K562 (cell line): ENCODE measurements at regions not wholly inside any gene's neighbourhood (a gene's known extent, or its start where the extent isn't known, plus 50 kb on each side); places are given as distances from the start of the nearest gene placed in this dataset.

Experiments used
- ATAC-seq: fragments of 200-7000 bp; cut with Tn5 transposase; 3 replicates; pipeline ENCODE4 v1.9.1; 2020; ENCODE audit warnings: moderate library complexity
- BruUV-seq: library from RNA; stranded (reverse); fragments of 400-500 nt; replicated peaks from 2 replicates; lab custom pipeline; 2021; lab: Mats Ljungman, UMichigan
- CTCF ChIA-PET: fragments of 300-600 bp; formaldehyde crosslinking; extraction: SDS; loops from one replicate; lab custom pipeline; 2021; ENCODE audit warnings: low intra/inter-chr PET ratio; lab: Yijun Ruan, JAX
- POLR2A ChIA-PET: fragments of 300-600, 350-650 bp; sonication (Branson Sonifier 250); formaldehyde crosslinking; extraction: SDS; loops from one replicate; lab custom pipeline; 2021; ENCODE audit warnings: antibody characterized with exemption, inconsistent platforms; lab: Yijun Ruan, JAX
- DNase-seq, 4 experiments: peaks; one replicate each; pipeline versions ENCODE4 v3.0.0 to v3.0.0-alpha.2; 2011 to 2018; ENCODE audit warnings: low spot score in 3 of 4, mixed read lengths in 3 of 4; ENCODE audit errors: extremely low read depth in 1 of 4
- FAIRE-seq: peaks from 2 replicates; lab custom pipeline; 2011; peaks lifted over from hg19 to GRCh38; lab: Jason Lieb, UNC
- H2AFZ ChIP-seq: 2 replicates; pipeline ENCODE4 v1.6.0; 2011; ENCODE audit warnings: low read depth, low read length, control low read depth, inconsistent platforms
- H3K27ac ChIP-seq: fragments of 200-600 bp; 3 replicates; pipeline ENCODE4 v1.8.0; 2011; ENCODE audit warnings: low read depth, mild to moderate bottlenecking, control low read depth, inconsistent platforms, low read length, moderate library complexity, mixed read lengths; ENCODE audit errors: extremely low read depth
- H3K27me3 ChIP-seq, 2 experiments: fragments of 300-600 bp in 1 of 2; 2 replicates in 1 of 2; 3 replicates in 1 of 2; pipeline versions ENCODE4 v1.6.0 to v1.8.0; 2011; ENCODE audit warnings: inconsistent platforms in 2 of 2, low read length in 2 of 2, mild to moderate bottlenecking in 1 of 2, mixed read lengths in 1 of 2, moderate library complexity in 1 of 2; ENCODE audit not compliant: control insufficient read depth in 2 of 2, insufficient read depth in 2 of 2
- H3K36me3 ChIP-seq: fragments of 300-600 bp; 3 replicates; pipeline ENCODE4 v1.8.0; 2011; ENCODE audit warnings: mild to moderate bottlenecking, low read length, inconsistent platforms; ENCODE audit not compliant: control insufficient read depth, insufficient read depth
- H3K4me1 ChIP-seq, 2 experiments: fragments of 200-600 bp in 1 of 2; replicated peaks in 1 of 2; 2 replicates in 1 of 2; 3 replicates in 1 of 2; pipeline versions ENCODE4 v1.5.1 to v1.8.0; 2011; ENCODE audit warnings: inconsistent platforms in 2 of 2, low read length in 2 of 2, mild to moderate bottlenecking in 1 of 2, mixed read lengths in 1 of 2, moderate library complexity in 1 of 2; ENCODE audit not compliant: control insufficient read depth in 2 of 2, insufficient read depth in 2 of 2
- H3K4me2 ChIP-seq: 2 replicates; pipeline ENCODE4 v1.6.1; 2011; ENCODE audit warnings: low read length, control low read depth, inconsistent platforms, mixed read lengths; ENCODE audit not compliant: insufficient read depth
- H3K4me3 ChIP-seq: fragments of 200-600 bp; sonication (generic), shearing (Covaris generic); 2 replicates; pipeline ENCODE4 v1.5.1; 2016; ENCODE audit warnings: control low read depth, inconsistent platforms
- H3K79me2 ChIP-seq: fragments of 200-600 bp; 3 replicates; pipeline ENCODE4 v1.8.0; 2011; ENCODE audit warnings: low read length, inconsistent platforms; ENCODE audit not compliant: control insufficient read depth, insufficient read depth
- H3K9ac ChIP-seq, 2 experiments: 2 replicates each; pipeline versions ENCODE4 v1.6.0 to v1.6.1; 2011; ENCODE audit warnings: low read depth in 2 of 2, low read length in 2 of 2, control low read depth in 1 of 2, inconsistent platforms in 1 of 2, mild to moderate bottlenecking in 1 of 2, mixed read lengths in 1 of 2; ENCODE audit not compliant: insufficient read depth in 1 of 2
- H3K9me1 ChIP-seq: one replicate; pipeline ENCODE4 v1.6.0; 2011; ENCODE audit warnings: inconsistent platforms, mild to moderate bottlenecking, low read length, moderate library complexity; ENCODE audit not compliant: control insufficient read depth, insufficient read depth
- H3K9me3 ChIP-seq: replicated peaks from 2 replicates; pipeline ENCODE4 v1.5.1; 2011; ENCODE audit warnings: low read depth, low read length, inconsistent platforms; ENCODE audit not compliant: control insufficient read depth, insufficient read depth
- H4K20me1 ChIP-seq: replicated peaks from 2 replicates; pipeline ENCODE4 v1.6.1; 2011; ENCODE audit warnings: low read length, inconsistent platforms, mixed read lengths; ENCODE audit not compliant: control insufficient read depth, insufficient read depth
- DNMT1 ChIP-seq: fragments of 450-650 bp; IDR thresholded peaks from 2 replicates; pipeline ENCODE4 v1.6.1; 2016; ENCODE audit warnings: antibody characterized with exemption, mild to moderate bottlenecking
- EP400 ChIP-seq: fragments of 450-650 bp; IDR thresholded peaks from 2 replicates; pipeline ENCODE4 v1.6.1; 2017; ENCODE audit warnings: antibody characterized with exemption, mild to moderate bottlenecking, moderate library complexity
- HOXB6 ChIP-seq: fragments of 250-450 bp; sonication (Bioruptor Pico); IDR thresholded peaks from 2 replicates; pipeline ENCODE4 v1.5.1; 2022; ENCODE audit warnings: mild to moderate bottlenecking, borderline replicate concordance
- KAT2B ChIP-seq: IDR thresholded peaks from one replicate; pipeline ENCODE4 v1.6.1; 2012; ENCODE audit warnings: low read depth, mild to moderate bottlenecking, control low read depth, inconsistent platforms, low read length, moderate library complexity
- LEF1 ChIP-seq: fragments of 450-650 bp; IDR thresholded peaks from 2 replicates; pipeline ENCODE4 v1.6.1; 2016; ENCODE audit warnings: mild to moderate bottlenecking
- NFIC ChIP-seq: fragments of 450-650 bp; IDR thresholded peaks from 2 replicates; pipeline ENCODE4 v1.6.1; 2017; ENCODE audit warnings: mild to moderate bottlenecking, inconsistent platforms
- OTX1 ChIP-seq: fragments of 450-650 bp; formaldehyde crosslinking; IDR thresholded peaks from 2 replicates; pipeline ENCODE4 v1.4.0; 2022; ENCODE audit warnings: mild to moderate bottlenecking
- PCBP2 ChIP-seq: fragments of 200-400 bp; formaldehyde crosslinking; IDR thresholded peaks from 2 replicates; pipeline ENCODE4 v1.6.1; 2018; ENCODE audit warnings: low read length, low read depth, mild to moderate bottlenecking, moderate library complexity; ENCODE audit not compliant: poor library complexity, severe bottlenecking
- SAP30 ChIP-seq: fragments of 200-600 bp; sonication (generic); IDR thresholded peaks from 2 replicates; pipeline ENCODE4 v1.6.1; 2012; ENCODE audit warnings: borderline replicate concordance, low read depth, mild to moderate bottlenecking, moderate library complexity, low read length, control low read depth, inconsistent platforms; ENCODE audit not compliant: insufficient read depth, poor library complexity, severe bottlenecking
- SIN3A ChIP-seq, 2 experiments: fragments of 150-350 bp in 1 of 2; IDR thresholded peaks; 2 replicates each; pipeline ENCODE4 v1.6.1; 2011 to 2016; ENCODE audit warnings: borderline replicate concordance in 2 of 2, low read depth in 2 of 2, low read length in 2 of 2, mild to moderate bottlenecking in 2 of 2, moderate library complexity in 2 of 2; ENCODE audit not compliant: control insufficient read depth in 1 of 2
- TEAD4 ChIP-seq, 2 experiments: sonication (generic) in 1 of 2; formaldehyde crosslinking in 1 of 2; IDR thresholded peaks; 2 replicates each; pipeline versions ENCODE4 v1.6.1 to v1.8.0; 2012 to 2022; ENCODE audit warnings: borderline replicate concordance in 1 of 2, inconsistent platforms in 1 of 2, low read length in 1 of 2, mild to moderate bottlenecking in 1 of 2, missing genetic modification reagents in 1 of 2
- TFAM ChIP-seq: fragments of 250-450 bp; sonication (Bioruptor Pico); conservative IDR thresholded peaks from 2 replicates; pipeline ENCODE4 v1.5.0; 2021; ENCODE audit warnings: mild to moderate bottlenecking, moderate library complexity
- ZC3H4 ChIP-seq: sonication (generic); formaldehyde crosslinking; IDR thresholded peaks from 2 replicates; pipeline ENCODE4 v1.9.0; 2021; ENCODE audit warnings: missing genetic modification reagents, borderline replicate concordance
- ZNF165 ChIP-seq: fragments of 250-450 bp; sonication (Bioruptor Pico); IDR thresholded peaks from 2 replicates; pipeline ENCODE4 v1.4.0; 2020; ENCODE audit warnings: borderline replicate concordance
- ZNF174 ChIP-seq: fragments of 250-450 bp; sonication (Bioruptor Pico); IDR thresholded peaks from 2 replicates; pipeline ENCODE4 v1.4.0; 2020; ENCODE audit warnings: mild to moderate bottlenecking
- WGBS: fragments of 100-300 bp; shearing (Covaris generic); methylation state at CpG from one replicate; pipeline ENCODE4 v1.1.6; 2016; ENCODE audit warnings: low coverage, mixed read lengths; ENCODE audit not compliant: insufficient coverage; ENCODE audit errors: missing lambda C conversion rate; 5-methylcytosine and 5-hydroxymethylcytosine counted together
- in situ Hi-C: fragments of 300-500 bp; cut with MboI; formaldehyde crosslinking; loops from 4 replicates; pipeline ENCODE4 v1.15.0; 2018; ENCODE audit warnings: inconsistent platforms, mixed read lengths
- intact Hi-C: fragments of 100-400 bp; cut with micrococcal nuclease; formaldehyde crosslinking; loops from 2 replicates; pipeline ENCODE4 v1.14.2; 2022
- TF ChIP-seq, protein P1 (sequence below): fragments of 250-450 bp; sonication (Bioruptor Pico); IDR thresholded peaks from 2 replicates; pipeline ENCODE4 v1.5.0; 2021
- TF ChIP-seq, protein P2 (sequence below): IDR thresholded peaks from 2 replicates; pipeline ENCODE4 v1.6.1; 2012; ENCODE audit warnings: low read depth, low read length, improper control_type of control experiment, borderline replicate concordance
- TF ChIP-seq, protein P3 (sequence below): IDR thresholded peaks from 3 replicates; pipeline ENCODE4 v1.6.1; 2011; ENCODE audit warnings: borderline replicate concordance, mild to moderate bottlenecking; ENCODE audit not compliant: insufficient read length, insufficient read depth

DNA sequence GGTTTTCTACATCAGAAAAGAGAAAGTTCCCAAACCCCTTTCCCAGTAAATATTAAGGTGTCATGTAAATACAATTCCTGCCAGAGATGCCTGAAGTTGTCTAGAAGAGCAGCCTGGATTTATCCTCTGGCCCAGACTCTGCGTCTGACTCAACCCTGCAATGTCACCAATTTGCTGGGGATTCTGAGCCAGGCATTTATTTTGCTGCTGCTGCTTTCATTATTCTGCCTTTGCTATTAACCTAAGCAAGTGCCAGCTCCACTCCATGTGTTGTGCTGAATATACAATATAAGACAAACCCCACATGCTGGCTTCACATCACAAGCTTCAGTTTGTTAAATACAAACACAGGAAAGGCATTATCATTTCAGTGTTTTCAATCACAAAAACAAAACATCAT, 59.1 kb downstream of the ELAPOR2 start:
- Histone ChIP-seq H3K4me3 (no peak overlapping the region), H3K27me3 (no peaks in the 10 kb centered on the region), H3K27ac (no peak overlapping the region), H2AFZ (no peak overlapping the region), H3K9me1 (no peaks in the 10 kb centered on the region), H3K4me1 (peaks cover 0 to 28% of the 10 kb centered on the region in 2 experiments; a peak in 3 of 5 replicates), H3K36me3 (no peaks in the 10 kb centered on the region), H4K20me1 (peaks cover 9% of the 10 kb centered on the region), H3K4me2 (no peak overlapping the region), H3K79me2 (peaks cover 68% of the 10 kb centered on the region), H3K9me3 (no peaks in the 10 kb centered on the region), H3K9ac (no peak overlapping the region)
- POLR2A ChIA-PET, result interaction anchor here (1.3 to 1.4 kb wide), 2 partner anchors 8 to 13 kb away, joined by 3 read pairs; no protein-coding TSS in a partner anchor
- CTCF ChIA-PET, result no interaction called here
- ATAC-seq (no peak), DNase-seq (no peak), FAIRE-seq (no peak)
- 35% methylated on average over 1 of the region's 1 CpG for WGBS
- TF ChIP-seq, protein P1, sequence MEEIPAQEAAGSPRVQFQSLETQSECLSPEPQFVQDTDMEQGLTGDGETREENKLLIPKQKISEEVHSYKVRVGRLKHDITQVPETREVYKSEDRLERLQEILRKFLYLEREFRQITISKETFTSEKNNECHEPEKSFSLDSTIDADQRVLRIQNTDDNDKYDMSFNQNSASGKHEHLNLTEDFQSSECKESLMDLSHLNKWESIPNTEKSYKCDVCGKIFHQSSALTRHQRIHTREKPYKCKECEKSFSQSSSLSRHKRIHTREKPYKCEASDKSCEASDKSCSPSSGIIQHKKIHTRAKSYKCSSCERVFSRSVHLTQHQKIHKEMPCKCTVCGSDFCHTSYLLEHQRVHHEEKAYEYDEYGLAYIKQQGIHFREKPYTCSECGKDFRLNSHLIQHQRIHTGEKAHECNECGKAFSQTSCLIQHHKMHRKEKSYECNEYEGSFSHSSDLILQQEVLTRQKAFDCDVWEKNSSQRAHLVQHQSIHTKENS (CRISPR knock-in tag), result no peak
- TF ChIP-seq PCBP2, result no peak
- TF ChIP-seq, protein P2, sequence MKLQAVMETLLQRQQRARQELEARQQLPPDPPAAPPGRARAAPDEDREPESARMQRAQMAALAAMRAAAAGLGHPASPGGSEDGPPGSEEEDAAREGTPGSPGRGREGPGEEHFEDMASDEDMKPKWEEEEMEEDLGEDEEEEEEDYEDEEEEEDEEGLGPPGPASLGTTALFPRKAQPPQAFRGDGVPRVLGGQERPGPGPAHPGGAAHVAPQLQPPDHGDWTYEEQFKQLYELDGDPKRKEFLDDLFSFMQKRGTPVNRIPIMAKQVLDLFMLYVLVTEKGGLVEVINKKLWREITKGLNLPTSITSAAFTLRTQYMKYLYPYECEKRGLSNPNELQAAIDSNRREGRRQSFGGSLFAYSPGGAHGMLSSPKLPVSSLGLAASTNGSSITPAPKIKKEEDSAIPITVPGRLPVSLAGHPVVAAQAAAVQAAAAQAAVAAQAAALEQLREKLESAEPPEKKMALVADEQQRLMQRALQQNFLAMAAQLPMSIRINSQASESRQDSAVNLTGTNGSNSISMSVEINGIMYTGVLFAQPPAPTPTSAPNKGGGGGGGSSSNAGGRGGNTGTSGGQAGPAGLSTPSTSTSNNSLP, result no peak
- TF ChIP-seq OTX1 (CRISPR knock-in tag), result no peak
- no peak for TF ChIP-seq SIN3A (IDR thresholded peaks at IDR 0.05; ENCODE audit: borderline replicate concordance in 2 of 2, control insufficient read depth in 1 of 2, low read depth in 2 of 2, low read length in 2 of 2)
- no peak for TF ChIP-seq ZNF165 (CRISPR knock-in tag)
- no peak for TF ChIP-seq LEF1
- no peak for TF ChIP-seq HOXB6
- no peak for TF ChIP-seq TEAD4 (IDR thresholded peaks at IDR 0.05; ENCODE audit: low read length)
- TF ChIP-seq TEAD4 (CRISPR knock-in tag; IDR thresholded peaks at IDR 0.05; ENCODE audit: borderline replicate concordance), result no peak
- no peak for TF ChIP-seq KAT2B
- TF ChIP-seq NFIC, result no peak
- TF ChIP-seq ZC3H4, result no peak
- no peak for TF ChIP-seq SAP30
- TF ChIP-seq EP400, result no peak
- TF ChIP-seq DNMT1, result no peak
- TF ChIP-seq ZNF174 (CRISPR knock-in tag), result no peak
- TF ChIP-seq, protein P3, sequence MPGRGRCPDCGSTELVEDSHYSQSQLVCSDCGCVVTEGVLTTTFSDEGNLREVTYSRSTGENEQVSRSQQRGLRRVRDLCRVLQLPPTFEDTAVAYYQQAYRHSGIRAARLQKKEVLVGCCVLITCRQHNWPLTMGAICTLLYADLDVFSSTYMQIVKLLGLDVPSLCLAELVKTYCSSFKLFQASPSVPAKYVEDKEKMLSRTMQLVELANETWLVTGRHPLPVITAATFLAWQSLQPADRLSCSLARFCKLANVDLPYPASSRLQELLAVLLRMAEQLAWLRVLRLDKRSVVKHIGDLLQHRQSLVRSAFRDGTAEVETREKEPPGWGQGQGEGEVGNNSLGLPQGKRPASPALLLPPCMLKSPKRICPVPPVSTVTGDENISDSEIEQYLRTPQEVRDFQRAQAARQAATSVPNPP, result no peak
- no peak for TF ChIP-seq TFAM (CRISPR knock-in tag)
- BruUV-seq, result no TSS peak
- in situ Hi-C loops, result no loop called here
- intact Hi-C loops, result loop anchor here (5.0 kb wide), 2 partner anchors 58 to 152 kb away; partner anchors contain the start of gene DMTF1
